ENCODE measurements at regions not wholly inside any gene's neighbourhood (a gene's known extent, or its start where the extent isn't known, plus 50 kb on each side); places are given as distances from the start of the nearest gene placed in this dataset.

DNA sequence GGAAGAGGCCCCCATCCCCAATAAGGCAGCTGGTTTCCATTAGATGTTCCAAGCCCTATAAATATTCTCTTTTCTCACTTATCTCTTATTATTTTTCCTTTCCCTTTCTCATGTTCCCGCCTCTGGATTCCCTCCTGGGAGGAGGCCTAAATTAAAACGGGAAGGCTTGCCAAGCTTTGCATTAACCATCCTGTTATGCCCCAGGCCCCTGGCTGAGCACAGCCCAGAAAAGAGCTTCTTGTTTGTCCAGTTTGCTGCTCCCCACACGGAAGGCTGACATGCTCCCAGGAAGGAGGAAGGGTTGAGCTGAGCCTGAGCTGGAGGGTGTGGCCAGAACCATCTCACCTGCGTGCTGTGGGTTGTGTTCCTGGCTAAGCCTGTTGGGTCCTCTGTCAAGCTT, 63.1 kb upstream of the BOC start:
- Histone ChIP-seq H3K4ac (ENCODE audit: low read depth, low read length) (no peak overlapping the region), H3K4me1 (ENCODE audit: control insufficient read depth, insufficient read depth, low read length) (peaks cover 4% of the 10 kb centered on the region; the same call in 1 of the 2 replicates), H3K27me3 (ENCODE audit: control insufficient read depth, insufficient read depth, low read length) (peaks cover 26% of the 10 kb centered on the region), H3K79me1 (ENCODE audit: low read depth in 1 of 2, low read length in 2 of 2) (no peaks in the 10 kb centered on the region), H3K23ac (ENCODE audit: low read depth, low read length) (no peak overlapping the region), H3K4me3 (ENCODE audit: insufficient read depth, low read depth, low read length) (no peak overlapping the region), H2AK5ac (ENCODE audit: low read depth, low read length) (no peak overlapping the region), H2AFZ (replicated peaks; ENCODE audit: low read length, poor library complexity) (no peak overlapping the region), H3K9me3 (ENCODE audit: control insufficient read depth, insufficient read depth, low read length) (no peaks in the 10 kb centered on the region), H2BK15ac (ENCODE audit: low read depth, low read length) (no peak overlapping the region), H2BK120ac (ENCODE audit: low read depth, low read length) (no peak overlapping the region), H2BK5ac (ENCODE audit: low read depth, low read length, poor library complexity, severe bottlenecking) (no peak overlapping the region), H3K9ac (ENCODE audit: low read depth, low read length) (no peak overlapping the region), H4K91ac (ENCODE audit: insufficient read depth, low read depth, low read length) (no peak overlapping the region), H3K9me1 (ENCODE audit: insufficient read depth, low read length) (no peaks in the 10 kb centered on the region), H3K18ac (ENCODE audit: low read depth, low read length) (no peak overlapping the region), H2BK20ac (ENCODE audit: low read depth, low read length) (no peak overlapping the region), H2AK9ac (replicated peaks; ENCODE audit: low read depth, low read length, poor library complexity) (no peak overlapping the region), H3K4me2 (ENCODE audit: low read depth, low read length) (no peak overlapping the region), H3K56ac (ENCODE audit: extremely low read depth, insufficient read depth, low read length) (no peak overlapping the region), H3K14ac (replicated peaks; ENCODE audit: low read depth, low read length) (no peak overlapping the region), H4K20me1 (ENCODE audit: insufficient read depth, low read length) (no peaks in the 10 kb centered on the region), H3K36me3 (ENCODE audit: control insufficient read depth, insufficient read depth, low read length) (no peaks in the 10 kb centered on the region), H3K27ac (ENCODE audit: insufficient read depth, low read length) (no peak overlapping the region), H4K8ac (ENCODE audit: low read depth in 2 of 2, low read length in 2 of 2) (no peak overlapping the region), H4K5ac (ENCODE audit: low read depth, low read length) (no peak overlapping the region)
- in situ Hi-C loops (cut with MboI; ENCODE audit: low sequenced_read_pairs) (no loop called here), intact Hi-C loops (cut with micrococcal nuclease) (no loop called here), dilution Hi-C loops (cut with HindIII; ENCODE audit: low sequenced_read_pairs, unreplicated experiment) (no loop called here)
- WGBS, 2 experiments (ENCODE audit: extremely low coverage in 2 of 2, insufficient read length in 1 of 2), result no CpG with 5 or more reads among the region's 4 CpGs
- TF ChIP-seq MAFK (IDR thresholded peaks at IDR 0.05; ENCODE audit: low read depth, low read length) (no peak), CEBPB (IDR thresholded peaks at IDR 0.05; ENCODE audit: low read depth, low read length) (no peak), CHD1 (IDR thresholded peaks at IDR 0.05; ENCODE audit: low read depth, low read length) (no peak), RCOR1 (IDR thresholded peaks at IDR 0.05; ENCODE audit: insufficient replicate concordance, low read length) (no peak), BHLHE40 (IDR thresholded peaks at IDR 0.05; ENCODE audit: low read depth, low read length) (no peak), NFE2L2 (IDR thresholded peaks at IDR 0.05; ENCODE audit: low read depth, low read length) (no peak), RAD21 (IDR thresholded peaks at IDR 0.05; ENCODE audit: low read length) (no peak), POLR2A (IDR thresholded peaks at IDR 0.05; ENCODE audit: low read depth, low read length) (no peak), SMC3 (IDR thresholded peaks at IDR 0.05; ENCODE audit: low read depth, low read length) (no peak), MXI1 (IDR thresholded peaks at IDR 0.05; ENCODE audit: borderline replicate concordance, low read depth, low read length) (no peak), MAZ (IDR thresholded peaks at IDR 0.05; ENCODE audit: borderline replicate concordance, low read depth, low read length) (no peak), FOS (IDR thresholded peaks at IDR 0.05; ENCODE audit: low read depth, low read length) (no peak), RFX5 (IDR thresholded peaks at IDR 0.05; ENCODE audit: low read depth, low read length) (no peak)
- TF ChIP-seq, protein P1, sequence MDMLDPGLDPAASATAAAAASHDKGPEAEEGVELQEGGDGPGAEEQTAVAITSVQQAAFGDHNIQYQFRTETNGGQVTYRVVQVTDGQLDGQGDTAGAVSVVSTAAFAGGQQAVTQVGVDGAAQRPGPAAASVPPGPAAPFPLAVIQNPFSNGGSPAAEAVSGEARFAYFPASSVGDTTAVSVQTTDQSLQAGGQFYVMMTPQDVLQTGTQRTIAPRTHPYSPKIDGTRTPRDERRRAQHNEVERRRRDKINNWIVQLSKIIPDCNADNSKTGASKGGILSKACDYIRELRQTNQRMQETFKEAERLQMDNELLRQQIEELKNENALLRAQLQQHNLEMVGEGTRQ (IDR thresholded peaks at IDR 0.05; ENCODE audit: low read depth, low read length), result no peak
- TF ChIP-seq, protein P2, sequence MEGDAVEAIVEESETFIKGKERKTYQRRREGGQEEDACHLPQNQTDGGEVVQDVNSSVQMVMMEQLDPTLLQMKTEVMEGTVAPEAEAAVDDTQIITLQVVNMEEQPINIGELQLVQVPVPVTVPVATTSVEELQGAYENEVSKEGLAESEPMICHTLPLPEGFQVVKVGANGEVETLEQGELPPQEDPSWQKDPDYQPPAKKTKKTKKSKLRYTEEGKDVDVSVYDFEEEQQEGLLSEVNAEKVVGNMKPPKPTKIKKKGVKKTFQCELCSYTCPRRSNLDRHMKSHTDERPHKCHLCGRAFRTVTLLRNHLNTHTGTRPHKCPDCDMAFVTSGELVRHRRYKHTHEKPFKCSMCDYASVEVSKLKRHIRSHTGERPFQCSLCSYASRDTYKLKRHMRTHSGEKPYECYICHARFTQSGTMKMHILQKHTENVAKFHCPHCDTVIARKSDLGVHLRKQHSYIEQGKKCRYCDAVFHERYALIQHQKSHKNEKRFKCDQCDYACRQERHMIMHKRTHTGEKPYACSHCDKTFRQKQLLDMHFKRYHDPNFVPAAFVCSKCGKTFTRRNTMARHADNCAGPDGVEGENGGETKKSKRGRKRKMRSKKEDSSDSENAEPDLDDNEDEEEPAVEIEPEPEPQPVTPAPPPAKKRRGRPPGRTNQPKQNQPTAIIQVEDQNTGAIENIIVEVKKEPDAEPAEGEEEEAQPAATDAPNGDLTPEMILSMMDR (conservative IDR thresholded peaks at IDR 0.05; ENCODE audit: low read depth, low read length), result no peak
- TF ChIP-seq, protein P3, sequence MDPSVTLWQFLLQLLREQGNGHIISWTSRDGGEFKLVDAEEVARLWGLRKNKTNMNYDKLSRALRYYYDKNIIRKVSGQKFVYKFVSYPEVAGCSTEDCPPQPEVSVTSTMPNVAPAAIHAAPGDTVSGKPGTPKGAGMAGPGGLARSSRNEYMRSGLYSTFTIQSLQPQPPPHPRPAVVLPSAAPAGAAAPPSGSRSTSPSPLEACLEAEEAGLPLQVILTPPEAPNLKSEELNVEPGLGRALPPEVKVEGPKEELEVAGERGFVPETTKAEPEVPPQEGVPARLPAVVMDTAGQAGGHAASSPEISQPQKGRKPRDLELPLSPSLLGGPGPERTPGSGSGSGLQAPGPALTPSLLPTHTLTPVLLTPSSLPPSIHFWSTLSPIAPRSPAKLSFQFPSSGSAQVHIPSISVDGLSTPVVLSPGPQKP (IDR thresholded peaks at IDR 0.05; ENCODE audit: borderline replicate concordance, low read depth, low read length), result no peak
- ChIA-PET POLR2A (ENCODE audit: unreplicated experiment) (no interaction called here), CTCF (no interaction called here)
- BruUV-seq (replicated peaks), result no TSS peak
- DNase-seq (no peak), ATAC-seq (ENCODE audit: low read depth) (no peak)

All from IMR-90 (cell line).